GM12878 (cell line): ENCODE measurements at regions not wholly inside any gene's neighbourhood (a gene's known extent, or its start where the extent isn't known, plus 50 kb on each side); places are given as distances from the start of the nearest gene placed in this dataset.

Experiments used
- CHD4 ChIP-seq: fragments of 200-600 bp; sonication (generic); IDR thresholded peaks from 2 replicates; pipeline ENCODE4 v1.6.1; 2016; ENCODE audit warnings: mild to moderate bottlenecking
- CTCF ChIP-seq, 3 experiments: IDR thresholded peaks in 2 of 3; conservative IDR thresholded peaks in 1 of 3; 2 replicates each; pipeline ENCODE4 v1.5.1; 2011; ENCODE audit warnings: low read depth in 3 of 3, low read length in 3 of 3, mild to moderate bottlenecking in 3 of 3, control low read depth in 2 of 3, moderate library complexity in 2 of 3, inconsistent platforms in 1 of 3, mixed read lengths in 1 of 3; ENCODE audit not compliant: control insufficient read depth in 2 of 3, insufficient read depth in 1 of 3; ENCODE audit errors: extremely low read depth in 1 of 3
- REST ChIP-seq: IDR thresholded peaks from 2 replicates; pipeline ENCODE4 v1.6.1; 2012; ENCODE audit warnings: mild to moderate bottlenecking, low read depth, low read length
- SIX5 ChIP-seq: IDR thresholded peaks from 2 replicates; pipeline ENCODE4 v1.6.1; 2011; ENCODE audit warnings: mild to moderate bottlenecking, low read depth, low read length, moderate library complexity; ENCODE audit not compliant: severe bottlenecking
- TAF1 ChIP-seq: IDR thresholded peaks from 2 replicates; pipeline ENCODE4 v1.6.1; 2011; ENCODE audit warnings: mild to moderate bottlenecking, low read depth, low read length, borderline replicate concordance
- ZNF687 ChIP-seq: fragments of 450-650 bp; IDR thresholded peaks from 2 replicates; pipeline ENCODE4 v1.6.1; 2017; ENCODE audit warnings: mild to moderate bottlenecking, moderate library complexity

GRCh38 chr7:132072165-132072564, 504.1 kb downstream of the PLXNA4 start:
- no peak for TF ChIP-seq CTCF (IDR thresholded peaks at IDR 0.05 in 2 of 3, conservative IDR thresholded peaks at IDR 0.05 in 1 of 3; ENCODE audit: control insufficient read depth in 2 of 3, extremely low read depth in 1 of 3, insufficient read depth in 1 of 3, low read depth in 3 of 3, low read length in 3 of 3)
- no peak for TF ChIP-seq SIX5
- no peak for TF ChIP-seq TAF1
- TF ChIP-seq REST, result no peak
- no peak for TF ChIP-seq CHD4
- no peak for TF ChIP-seq ZNF687
